Mammary epithelial cell (primary cell): ENCODE measurements at regions not wholly inside any gene's neighbourhood (a gene's known extent, or its start where the extent isn't known, plus 50 kb on each side); places are given as distances from the start of the nearest gene placed in this dataset.

Experiments
- EZH2 ChIP-seq: IDR thresholded peaks from 2 replicates; pipeline ENCODE4 v1.6.1; 2012; ENCODE audit warnings: low read length, inconsistent platforms, borderline replicate concordance
- TF ChIP-seq, protein P1 (sequence below), 2 donors: IDR thresholded peaks in 1 of 2; conservative IDR thresholded peaks in 1 of 2; 2 replicates each; pipeline ENCODE4 v1.5.1; 2011 to 2012; ENCODE audit warnings: inconsistent platforms in 2 of 2, low read length in 2 of 2, mild to moderate bottlenecking in 2 of 2, control low read depth in 1 of 2, low read depth in 1 of 2; ENCODE audit not compliant: insufficient read depth in 1 of 2; ENCODE audit errors: extremely low read depth in 1 of 2

DNA sequence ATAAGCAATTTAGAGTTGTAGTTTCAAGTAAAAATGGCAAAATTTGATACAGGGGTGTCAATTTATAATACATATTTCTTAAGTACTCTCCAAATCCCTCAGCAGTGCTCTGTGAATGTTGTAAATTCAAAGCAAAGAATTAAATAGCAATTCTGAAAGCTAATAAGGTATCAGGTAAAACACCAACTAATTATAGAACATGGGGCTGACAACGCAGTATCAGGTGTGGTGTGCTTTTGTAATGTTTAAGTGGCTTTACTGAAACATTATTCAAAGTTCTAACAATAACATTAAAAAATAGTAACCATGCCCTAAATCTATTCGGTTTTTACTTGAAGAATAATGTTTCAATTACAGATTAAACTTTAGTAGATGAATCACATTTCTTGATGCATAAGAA, 1271.2 kb upstream of the ADGRL2 start:
- TF ChIP-seq, protein P1, sequence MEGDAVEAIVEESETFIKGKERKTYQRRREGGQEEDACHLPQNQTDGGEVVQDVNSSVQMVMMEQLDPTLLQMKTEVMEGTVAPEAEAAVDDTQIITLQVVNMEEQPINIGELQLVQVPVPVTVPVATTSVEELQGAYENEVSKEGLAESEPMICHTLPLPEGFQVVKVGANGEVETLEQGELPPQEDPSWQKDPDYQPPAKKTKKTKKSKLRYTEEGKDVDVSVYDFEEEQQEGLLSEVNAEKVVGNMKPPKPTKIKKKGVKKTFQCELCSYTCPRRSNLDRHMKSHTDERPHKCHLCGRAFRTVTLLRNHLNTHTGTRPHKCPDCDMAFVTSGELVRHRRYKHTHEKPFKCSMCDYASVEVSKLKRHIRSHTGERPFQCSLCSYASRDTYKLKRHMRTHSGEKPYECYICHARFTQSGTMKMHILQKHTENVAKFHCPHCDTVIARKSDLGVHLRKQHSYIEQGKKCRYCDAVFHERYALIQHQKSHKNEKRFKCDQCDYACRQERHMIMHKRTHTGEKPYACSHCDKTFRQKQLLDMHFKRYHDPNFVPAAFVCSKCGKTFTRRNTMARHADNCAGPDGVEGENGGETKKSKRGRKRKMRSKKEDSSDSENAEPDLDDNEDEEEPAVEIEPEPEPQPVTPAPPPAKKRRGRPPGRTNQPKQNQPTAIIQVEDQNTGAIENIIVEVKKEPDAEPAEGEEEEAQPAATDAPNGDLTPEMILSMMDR (conservative IDR thresholded peaks at IDR 0.05 in 1 of 2, IDR thresholded peaks at IDR 0.05 in 1 of 2; ENCODE audit: extremely low read depth in 1 of 2, insufficient read depth in 1 of 2, low read depth in 1 of 2, low read length in 2 of 2) = no peak
- no peak for TF ChIP-seq EZH2
